MV-4-11 (cell line): ENCODE measurements at regions not wholly inside any gene's neighbourhood (a gene's known extent, or its start where the extent isn't known, plus 50 kb on each side); places are given as distances from the start of the nearest gene placed in this dataset.
"Not testable (repeated sequence)": the region's sequence is repeated elsewhere in the genome, so short reads cannot be mapped to it uniquely, and the experiment has no call there.

Source experiments
- DNase-seq: peaks from one replicate; lab custom pipeline; 2025; lab: John Stamatoyannopoulos, UW

DNA sequence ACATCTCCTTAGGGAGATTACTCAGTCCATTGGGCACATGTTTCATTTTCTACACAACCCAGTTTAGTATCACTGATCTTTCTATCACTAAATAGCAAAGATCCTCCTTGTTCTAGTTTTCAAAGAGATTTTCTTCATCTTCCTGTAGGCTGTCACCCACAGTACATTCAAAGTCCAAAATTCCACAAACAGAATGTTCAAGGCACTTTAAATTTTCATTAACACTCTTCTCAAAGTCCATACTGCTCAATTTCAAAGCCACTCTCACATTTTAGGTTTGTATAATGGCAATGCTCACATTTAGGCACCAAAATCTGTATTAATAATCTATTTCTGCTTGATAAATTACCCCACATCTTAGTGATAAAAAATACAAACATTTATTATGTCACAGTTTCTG is 152.8 kb downstream of the FSIP2 start:
- DNase-seq: no peak

DNA sequence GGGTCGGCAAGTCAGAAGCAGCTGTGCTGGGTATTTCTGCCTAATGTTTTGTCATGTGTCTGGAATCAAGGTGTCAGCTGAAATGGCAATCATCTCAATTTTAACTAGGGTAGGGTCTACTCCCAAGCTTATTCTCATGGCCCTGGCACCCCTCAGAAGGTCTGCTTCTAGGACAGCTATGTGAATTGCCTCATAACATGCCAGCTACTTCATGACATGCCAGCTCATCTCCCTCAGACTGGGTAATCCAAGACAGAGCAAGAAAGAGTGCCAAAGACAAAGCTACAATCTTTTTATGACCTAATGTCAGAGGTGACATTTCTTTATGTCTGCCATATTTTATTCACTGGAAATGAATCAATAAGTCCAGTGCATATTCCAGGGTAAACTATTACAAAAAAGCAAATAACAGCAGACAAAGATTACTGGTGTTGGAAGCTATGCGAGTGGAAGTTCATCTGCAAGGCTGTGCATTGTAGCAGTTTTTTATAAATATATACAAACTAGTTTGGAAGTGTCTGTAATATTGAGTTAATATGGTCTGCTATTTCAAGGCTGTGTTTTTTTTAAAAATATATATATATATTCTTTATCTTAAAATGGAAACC is 153.3 kb downstream of the FSIP2 start:
- DNase-seq: no peak

DNA sequence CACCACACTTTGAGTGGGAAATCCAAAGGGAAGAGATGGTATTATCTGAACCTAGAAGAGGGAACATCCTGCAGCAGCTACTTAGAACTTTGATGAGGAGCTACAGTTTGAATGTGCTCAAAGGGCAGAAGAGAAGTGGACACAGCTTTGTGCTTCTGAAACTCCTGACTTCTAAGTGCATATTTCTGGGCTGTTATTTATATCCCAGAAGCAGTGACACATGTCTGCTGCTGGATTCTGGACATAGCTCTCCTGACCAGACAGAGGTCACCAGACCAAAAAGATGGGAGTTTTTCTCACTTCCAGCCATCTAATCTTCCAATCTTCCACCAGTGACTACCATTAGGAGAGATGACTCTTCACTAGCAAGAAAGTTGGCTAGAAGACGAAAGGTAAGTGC is 153.9 kb downstream of the FSIP2 start:
- no peak for DNase-seq

DNA sequence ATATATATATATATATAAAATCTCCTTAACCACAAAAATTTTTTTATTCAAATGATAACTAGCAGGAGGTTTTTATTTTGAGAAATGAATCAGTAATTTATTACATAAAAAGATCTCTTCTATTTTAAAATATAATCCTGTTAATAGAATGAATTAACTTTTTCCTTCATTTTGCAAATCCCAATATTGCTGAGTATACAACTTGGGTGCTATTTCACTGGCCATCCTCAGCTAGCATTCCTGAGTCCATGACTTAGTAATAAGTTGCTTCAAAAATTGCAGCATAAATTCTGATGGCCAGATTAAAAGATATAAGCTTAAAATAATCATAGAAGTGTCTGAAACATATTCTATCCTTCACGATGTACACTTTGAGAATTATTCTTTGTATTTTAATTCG is 155.6 kb downstream of the FSIP2 start:
- no peak for DNase-seq

DNA sequence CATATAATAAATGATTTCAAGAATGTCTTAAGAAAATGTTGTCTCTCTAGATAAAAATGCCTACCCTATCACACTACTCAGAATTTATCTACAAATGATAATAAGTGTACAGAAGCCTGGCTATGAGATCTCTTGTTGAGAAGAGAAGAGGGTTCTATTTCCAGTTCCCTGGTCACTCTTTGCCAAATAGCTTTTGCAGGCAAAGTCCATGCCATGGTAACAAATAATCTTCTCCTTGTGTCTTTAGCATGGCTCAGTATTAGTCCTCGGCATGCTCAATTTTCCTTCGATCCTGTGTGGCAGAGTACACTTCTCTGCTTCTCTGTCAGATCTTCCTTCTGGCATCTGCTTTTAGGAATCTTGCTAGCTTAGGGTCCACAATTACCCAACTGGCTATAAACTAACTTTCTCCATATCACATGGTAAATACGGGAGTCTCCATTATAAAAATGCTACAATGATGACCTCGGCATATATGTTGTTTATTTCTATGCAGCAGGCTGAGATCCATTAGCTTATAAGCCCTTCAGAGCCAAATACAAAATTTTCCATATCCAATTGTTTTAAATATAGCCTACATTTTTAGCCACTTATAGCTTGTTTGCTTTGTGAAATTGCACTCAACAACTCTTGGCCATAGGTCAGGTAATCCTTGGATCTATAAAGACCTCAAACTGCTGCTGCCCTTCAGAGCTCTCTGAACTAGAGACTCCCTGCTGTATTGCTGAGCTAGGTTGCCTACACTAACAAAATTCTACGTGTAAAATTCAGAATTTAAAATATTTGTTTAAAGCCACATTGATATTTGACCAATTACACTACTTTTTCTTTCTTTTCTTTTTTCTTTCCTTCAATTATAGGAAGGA is 157.5 kb downstream of the FSIP2 start:
- DNase-seq: no peak

DNA sequence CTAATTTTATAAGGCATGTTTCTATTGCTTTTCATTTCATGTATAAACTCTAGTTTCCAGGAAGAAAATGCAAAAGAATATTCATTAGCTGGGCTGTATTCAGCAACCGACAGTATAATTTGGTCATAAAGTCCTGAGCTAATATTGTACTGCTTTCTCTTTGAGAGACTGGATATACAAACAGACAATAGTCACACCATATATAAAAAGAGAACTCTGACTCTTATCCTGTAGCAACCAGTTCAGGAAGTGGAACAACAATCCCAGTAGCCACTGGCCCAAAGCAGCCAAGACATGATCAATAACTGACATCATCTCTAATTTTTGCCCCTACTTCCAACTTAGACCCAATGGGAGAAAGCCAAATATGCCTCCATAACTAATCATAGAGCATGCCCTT is 160.8 kb downstream of the FSIP2 start:
- DNase-seq: no peak

DNA sequence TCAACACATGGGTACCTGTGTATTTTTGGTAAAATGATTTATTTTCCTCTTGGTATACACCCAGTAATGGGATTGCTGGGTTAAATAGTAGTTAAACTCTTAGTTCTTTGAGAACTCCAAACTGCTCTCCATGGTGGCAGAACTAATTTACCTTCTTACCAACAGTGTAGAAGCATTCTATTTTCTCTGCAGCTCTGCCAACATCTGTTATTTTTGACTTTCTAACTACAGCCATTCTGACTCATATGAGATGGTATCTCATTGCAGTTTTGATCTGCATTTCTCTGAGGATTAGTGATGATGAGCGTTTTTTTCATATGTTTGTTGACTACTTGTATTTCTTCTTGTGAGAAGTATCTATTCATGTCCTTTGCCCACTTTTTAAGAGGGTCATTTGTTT is 180.6 kb downstream of the FSIP2 start:
- DNase-seq: no peak

DNA sequence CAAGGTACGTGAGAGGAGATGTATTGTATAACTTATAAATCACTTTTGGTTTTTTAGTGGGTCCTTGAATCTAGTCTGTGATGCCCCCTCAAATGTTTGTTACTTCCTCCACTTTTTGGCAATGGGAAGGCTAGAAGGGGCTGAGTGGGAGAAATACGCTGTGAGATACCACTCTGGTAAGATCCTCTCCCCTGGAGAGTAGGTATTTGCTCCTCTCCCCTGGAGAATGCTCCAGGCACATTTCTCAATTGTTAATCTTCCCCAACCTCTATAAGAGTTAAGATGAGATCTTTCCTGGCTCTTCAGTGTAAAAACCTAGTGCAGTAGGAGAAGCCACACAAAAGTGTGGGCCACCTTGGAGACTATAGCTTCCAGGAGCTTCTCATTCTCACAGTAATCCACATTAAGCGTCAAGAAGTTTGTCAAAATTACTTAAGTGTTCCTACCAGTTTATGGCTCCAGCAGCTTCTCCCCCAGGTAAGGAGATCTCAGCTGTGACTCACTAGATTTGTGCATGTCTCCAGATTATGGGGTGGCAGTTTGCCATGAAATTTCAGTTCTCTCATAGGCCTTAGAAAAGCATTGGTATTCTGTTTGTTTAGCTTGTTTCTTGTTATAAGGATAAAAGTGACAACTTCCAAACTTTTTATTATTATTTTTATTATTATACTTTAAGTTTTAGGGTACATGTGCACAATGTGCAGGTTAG is 182.6 kb downstream of the FSIP2 start:
- DNase-seq: no peak

DNA sequence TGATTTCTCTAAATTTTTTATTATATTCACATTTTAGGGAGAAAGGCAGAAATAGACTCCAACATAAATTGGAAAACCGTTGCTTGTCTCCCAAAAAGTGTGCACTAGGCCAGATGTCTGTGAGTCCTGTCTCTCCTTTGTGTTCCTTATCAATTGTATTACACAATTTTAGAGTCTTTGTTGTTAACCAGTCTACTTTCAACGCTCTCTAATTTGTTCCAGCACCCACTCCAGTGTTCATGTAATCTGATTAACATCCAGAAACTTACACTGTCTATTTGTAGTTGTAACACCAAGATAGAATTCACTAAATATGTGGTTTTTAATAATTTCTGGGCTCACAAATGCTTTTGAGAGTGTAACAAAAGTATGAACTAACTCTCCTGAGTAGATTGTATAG is 195.6 kb downstream of the FSIP2 start:
- DNase-seq: no peak

DNA sequence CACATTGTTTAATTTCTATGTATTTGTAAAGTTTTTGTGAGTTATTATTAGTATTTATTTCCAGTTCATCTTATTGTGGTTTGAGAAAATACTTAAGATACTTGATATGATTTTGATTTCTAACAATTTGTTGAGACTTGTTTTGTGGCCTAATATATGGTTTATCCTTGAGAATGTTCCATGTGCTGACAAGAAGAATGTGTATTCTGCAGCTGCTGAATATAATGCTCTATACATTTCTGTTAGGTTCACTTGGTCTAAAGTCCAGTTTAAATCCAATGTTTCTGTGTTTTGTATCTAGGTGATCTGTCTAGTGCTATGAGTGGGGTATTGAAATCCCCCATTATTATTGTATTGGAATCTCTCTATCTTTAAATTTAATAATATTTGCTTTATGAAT is 201.3 kb downstream of the FSIP2 start:
- DNase-seq: no peak

DNA sequence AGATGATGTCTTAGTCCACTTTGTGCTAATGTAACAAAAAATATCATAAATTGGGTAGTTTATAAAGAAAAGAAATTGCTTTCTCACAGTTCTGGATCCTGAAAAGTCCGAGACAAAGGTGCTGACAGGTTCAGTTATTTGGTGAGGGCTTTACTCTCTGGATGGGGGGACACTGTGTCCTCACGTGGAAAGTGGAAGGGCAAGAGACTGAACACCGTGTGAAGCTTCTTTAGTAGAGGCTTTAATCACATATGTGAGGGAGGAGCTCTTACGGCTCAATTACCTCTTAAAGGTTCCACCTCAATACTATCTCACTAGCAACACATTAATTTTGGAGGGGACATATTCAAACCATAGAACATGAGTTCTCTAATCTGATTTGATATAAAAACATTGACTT is 204.3 kb downstream of the FSIP2 start:
- DNase-seq: no peak

DNA sequence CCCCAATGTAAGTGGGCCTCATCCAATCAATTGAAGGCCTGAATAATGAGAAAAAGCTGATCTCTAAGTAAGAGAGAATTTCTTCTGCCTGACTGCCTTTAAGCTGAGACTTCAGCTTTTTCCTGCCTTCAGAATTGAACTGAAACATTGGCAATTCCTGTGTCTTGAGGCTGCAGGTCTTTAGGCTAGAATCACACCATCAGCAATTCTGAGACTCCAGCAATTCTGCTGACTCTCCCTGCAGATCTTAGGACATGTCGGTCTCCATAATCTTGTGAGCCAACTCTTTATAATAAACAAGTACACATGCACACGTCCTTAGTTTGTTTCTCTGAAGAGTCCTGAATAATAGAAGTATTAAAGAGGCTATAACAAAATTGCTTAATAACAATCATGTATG is 209.1 kb downstream of the FSIP2 start:
- no peak for DNase-seq

DNA sequence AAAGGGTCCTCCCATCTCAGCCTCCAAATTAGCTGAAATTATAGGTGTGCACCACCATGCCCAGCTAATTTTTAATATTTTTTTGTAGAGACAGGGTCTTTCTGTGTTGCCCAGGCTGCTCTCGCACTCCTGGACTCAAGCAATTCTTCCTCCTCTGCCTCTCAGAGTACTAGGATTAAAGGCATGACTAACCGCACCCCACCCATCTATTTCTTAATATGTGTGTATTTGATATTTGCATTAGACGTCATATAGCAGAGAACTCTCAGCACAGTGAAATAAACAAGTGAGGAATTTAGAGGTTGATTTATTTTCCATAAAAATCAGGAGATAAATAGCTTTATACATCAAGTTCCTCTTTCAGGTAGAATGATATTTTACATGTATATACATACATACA is 213.5 kb downstream of the FSIP2 start:
- DNase-seq: no peak

DNA sequence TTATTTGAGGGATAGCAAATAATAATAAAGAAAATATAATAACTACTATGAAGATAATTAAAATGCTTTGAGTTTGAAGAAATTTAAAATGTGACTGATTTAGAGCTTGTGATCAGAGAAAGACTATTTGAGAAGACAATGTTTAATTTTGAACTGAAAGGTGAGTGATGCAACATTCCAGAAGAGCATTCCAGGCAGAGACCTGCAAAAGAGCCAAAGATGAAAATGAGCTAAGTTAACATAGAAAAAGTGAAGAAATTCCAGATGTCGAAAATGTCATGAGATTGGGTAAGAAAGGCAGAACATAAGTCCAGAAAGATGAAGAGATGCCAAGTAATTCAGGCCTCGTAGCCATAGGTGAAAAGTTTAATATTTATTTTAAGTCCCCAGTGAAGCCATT is 215.8 kb downstream of the FSIP2 start:
- DNase-seq: no peak

DNA sequence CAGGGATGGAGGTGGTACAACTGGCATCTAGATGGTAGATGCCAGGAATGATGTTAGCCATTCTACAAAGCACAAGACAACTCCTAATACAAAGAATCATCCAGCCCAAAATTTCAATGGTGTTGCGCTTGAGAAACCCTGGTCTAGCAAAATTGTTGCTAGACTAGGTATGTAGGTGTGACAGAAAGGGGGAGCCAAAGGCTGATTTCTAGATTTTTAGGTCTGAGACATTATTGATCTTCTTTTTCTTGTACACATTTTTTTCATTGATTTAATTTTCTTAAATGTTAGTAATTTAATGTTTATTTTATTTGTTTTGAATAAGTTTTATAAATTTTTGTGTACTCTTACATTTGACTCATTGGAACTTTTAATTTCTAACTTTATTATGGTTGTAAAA is 216.4 kb downstream of the FSIP2 start:
- no peak for DNase-seq

DNA sequence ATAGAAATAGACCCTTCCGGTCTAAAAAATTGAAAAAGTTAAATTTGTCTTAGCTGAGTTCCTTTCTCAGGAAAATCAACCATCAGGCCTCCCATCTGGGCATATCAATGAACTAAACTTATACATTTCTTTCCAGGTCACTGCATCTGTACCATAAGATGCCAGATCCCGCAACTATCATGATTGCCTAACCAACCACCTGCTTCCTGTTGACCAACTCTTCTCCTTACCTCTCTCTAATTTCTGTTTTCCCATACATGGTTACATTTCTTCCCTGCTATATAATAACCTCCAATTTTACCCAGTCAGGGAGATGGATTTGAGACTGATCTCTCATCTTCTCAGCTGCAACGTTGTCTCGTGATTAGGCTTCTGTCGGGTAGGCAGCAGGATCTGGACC is 228.7 kb downstream of the FSIP2 start:
- DNase-seq: no peak

DNA sequence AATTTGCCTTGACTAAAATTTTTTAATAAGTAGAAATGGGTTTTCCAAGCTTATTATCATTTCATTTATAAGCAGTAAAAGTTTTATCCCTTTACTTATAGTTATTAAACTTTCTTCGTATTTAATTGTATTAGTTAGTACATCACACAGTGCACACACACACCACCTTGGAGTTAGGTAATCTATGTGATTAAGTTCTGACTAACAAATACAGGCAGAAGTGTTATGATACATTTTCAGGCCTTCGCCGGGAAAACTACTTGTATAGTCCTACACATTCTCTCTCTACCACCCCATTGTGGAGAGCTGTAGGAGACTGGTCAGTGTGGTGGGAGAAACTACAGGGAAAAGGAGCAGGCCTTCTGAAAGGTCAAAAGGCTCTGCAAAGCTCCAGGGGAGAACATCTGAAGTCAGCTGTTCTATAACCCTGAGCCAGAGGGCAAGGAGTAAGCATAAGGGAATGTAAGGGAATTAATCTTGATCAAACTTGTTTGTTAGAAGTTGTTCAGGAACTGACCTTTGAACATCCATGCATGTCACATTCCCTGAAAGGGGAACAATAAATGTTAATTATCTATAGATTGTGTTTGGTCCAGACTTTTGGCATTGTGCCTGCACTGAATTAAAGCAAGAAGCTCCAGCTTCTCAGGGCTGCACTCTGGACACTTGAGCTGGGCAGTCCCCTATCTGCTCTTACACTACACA is 231.7 kb downstream of the FSIP2 start:
- no peak for DNase-seq

DNA sequence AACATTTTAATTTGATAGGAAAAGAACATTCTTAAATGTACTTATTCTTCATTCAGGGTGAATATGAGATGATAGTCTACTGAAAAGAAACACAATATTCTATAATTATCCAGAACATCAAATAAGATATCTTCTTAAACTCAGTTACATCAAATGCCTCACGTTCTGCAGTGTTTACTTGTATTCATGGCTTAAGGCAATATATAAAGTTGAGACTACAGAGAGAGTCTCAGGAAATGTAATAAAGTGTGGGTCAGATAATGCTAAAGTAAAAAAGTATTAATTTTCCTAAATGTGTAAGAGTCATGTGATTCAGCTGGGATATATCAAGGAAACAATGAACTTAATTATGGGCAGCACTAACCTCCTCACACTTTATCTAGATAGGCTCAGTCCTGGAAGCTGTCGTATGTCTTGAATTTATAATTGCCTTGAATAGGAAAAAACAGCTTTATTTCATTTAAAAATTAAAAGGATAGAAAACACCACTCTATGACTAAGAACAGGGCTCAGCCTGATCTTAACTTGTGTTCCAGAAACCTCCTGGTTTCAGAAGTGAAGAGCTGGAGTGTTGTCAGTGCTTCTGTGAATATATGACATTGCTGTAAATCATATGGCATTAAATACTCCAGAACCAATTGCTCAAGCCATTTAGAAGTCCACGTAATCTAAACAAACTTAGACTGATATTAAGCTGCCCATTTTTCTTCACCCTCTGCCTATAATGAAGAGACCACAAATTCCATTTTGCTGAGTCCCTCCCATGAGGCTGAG is 240.2 kb downstream of the FSIP2 start:
- no peak for DNase-seq

DNA sequence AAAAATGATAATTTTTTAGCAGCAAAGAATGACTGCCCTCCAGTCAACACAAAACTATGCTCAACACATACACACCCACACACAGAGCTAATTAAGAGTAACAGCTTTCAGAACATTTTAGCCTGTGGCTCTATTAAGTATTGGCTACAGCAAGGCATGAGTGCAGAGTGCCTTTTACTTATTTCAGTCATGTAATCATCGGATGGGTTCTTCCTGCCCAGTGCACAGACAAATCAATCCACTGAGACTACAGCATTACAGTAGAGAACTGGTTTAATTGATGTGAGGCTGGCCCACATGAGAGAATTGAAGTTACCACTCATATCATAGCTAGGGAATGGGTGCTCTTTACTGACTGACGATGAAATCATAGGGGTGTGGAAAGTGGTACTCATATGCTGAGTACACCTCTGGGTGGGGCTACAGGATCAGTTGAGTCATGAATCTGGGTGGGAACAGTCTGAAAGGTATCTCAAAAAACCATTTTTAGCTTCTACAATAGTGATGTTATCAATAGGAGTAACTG is 241.0 kb downstream of the FSIP2 start:
- DNase-seq: no peak

DNA sequence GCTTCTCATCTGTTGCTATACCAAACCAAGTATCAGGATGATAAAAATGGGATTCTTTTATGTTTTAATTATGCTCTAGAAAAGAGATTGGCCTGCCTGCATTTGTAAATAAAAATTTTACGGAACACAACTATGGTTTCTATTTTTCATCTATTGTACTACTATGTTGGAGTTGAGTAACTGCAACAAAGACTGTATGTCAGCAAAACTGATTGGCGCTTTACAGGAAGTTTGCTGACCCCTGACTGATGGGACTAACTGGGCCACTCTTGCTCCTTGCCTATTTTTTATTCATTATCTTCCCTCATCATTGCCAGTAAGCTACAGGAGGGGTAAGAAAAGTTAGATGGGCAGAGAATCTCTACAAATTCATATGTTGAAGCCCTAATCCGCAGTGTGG is 242.3 kb downstream of the FSIP2 start:
- DNase-seq: no peak

DNA sequence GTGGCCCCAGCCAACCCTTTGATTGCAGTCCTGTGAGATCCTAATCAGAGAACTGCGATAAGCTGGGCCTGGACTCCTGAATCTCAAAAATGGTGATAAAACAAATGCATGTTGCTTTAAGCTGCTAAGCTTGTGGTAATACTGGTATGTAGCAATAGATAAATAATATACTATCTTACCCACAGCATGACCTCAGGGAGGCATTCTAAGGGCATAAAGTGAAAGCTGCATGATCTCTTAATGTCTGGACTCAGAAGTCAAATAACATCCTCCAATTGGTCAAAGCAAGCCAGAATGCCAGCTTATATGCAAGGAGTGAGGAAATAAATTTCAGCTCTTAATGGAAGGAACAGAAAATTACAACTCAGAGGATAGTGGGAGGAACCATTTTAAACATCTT is 246.1 kb downstream of the FSIP2 start:
- peak; percentile 8 for DNase-seq

DNA sequence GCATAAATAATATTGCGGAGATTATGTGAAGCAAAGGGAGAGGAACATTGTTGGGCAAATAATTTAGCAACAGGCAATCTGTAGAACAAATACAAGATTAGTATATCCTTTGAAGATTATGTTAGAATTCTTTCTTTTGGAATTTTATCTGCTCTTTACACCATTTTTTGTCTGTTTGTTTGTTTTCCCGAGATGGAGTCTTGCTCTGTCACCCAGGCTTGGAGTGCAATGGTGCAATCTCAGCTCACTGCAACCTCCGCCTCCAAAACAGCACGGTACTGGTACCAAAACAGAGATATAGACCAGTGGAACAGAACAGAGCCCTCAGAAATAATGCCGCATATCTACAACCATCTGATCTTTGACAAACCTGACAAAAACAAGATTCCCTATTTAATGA is 250.3 kb downstream of the FSIP2 start:
- not testable (repeated sequence) for DNase-seq
